NCI-H774 (cell line): ENCODE measurements at regions not wholly inside any gene's neighbourhood (a gene's known extent, or its start where the extent isn't known, plus 50 kb on each side); places are given as distances from the start of the nearest gene placed in this dataset.

Source experiments
- DNase-seq: peaks from one replicate; lab custom pipeline; 2025; lab: John Stamatoyannopoulos, UW

DNA sequence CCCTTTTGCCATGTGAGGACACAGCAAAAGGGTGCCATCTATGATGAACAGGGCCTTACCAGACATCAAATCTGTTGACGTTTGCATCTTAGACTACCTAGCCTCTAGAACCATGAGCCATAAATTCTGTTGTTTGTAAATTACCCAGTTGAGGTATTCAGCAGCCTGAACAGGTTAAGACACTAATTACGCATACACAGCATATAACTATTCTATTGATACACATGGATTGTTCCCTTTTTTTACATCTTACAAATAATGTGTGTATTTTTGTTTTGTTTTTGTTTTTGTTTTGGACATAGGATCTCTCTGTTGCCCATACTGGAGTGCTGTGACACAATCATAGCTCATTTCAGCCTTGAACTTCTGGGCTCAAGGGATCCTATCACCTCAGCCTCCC is 255.5 kb downstream of the OPA1 start:
- DNase-seq = no peak

DNA sequence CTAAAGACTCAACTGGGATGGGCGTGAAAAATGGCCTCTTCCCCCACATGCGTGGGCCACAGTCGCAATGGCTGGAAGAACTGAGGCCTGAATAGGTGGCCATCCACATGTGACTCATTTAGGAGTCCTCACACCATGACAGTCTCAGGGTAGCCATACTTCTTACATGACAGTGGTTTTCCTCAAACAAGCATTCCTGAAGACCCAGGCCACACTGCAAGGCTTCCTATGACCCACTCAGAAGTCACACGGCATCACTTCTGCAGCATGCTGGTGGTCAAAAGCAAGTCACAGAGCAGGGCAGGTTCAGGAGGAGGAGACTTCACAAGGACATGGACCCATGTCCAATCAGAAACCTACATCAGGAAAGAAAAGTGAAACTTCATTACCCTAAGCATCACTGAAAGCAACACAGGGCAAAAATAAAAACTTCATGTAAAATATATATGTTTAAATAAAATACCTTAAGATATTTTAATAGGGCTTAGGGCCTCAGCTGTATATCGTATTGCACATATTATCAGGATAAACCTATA is 257.1 kb downstream of the OPA1 start:
- no peak for DNase-seq

GRCh38 chr3:193851428-193851847 is 258.4 kb downstream of the OPA1 start:
- no peak for DNase-seq

DNA sequence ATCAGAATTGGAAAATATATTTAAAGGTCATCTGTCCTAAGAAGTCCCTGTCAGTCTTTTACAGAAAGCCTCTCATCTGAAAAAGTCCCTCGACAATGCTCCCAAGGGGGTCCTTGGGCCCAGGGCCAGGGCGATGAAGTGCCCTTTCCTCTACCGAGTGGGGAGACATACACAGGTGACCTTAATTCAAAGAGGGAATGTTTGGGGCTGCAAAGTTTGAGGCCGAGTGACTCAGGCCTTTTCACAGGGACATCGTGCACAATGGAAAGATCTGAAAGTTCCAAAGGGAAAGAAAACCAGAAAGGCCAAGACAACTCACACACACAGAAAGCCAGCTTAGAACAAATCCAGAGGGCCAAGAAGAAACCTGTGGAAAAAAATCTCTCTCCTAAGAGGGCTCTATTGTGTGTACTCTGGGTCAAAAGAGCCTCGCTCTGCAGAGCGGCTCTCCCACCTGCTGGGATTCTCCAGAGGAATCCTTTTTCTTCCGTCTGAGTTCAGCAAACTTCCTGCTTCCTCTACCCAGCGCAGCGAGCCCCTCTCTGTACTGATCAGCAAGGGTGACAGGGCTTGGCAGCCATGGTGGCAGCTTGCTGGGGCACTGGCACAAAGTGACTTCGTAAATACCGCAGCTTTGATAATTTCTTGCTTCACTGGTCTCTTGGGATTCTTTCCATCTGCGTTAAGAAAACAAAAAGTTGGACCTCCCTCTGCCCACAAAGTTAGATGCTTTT is 259.1 kb downstream of the OPA1 start:
- no peak for DNase-seq

DNA sequence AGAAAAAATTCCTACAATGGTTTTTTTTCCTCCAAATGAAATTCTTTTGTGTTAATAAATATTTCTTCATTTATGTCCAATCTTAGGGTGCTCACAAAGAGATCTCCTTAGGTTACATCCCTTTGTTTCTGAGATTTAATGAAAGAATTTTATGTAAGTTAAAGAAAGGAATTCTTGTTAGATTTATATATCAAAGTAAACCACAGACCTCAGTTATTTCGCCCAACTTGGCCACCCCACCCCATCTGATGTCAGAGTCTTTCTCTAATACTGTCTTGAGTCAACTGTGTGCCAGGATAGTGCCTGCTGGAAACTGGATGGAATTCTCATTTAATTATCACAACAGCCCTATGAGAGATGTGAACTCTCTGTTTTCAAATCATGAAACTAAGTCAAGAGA is 259.9 kb downstream of the OPA1 start:
- no peak for DNase-seq

GRCh38 chr3:193853511-193854219 is 260.7 kb downstream of the OPA1 start:
- DNase-seq = no peak

DNA sequence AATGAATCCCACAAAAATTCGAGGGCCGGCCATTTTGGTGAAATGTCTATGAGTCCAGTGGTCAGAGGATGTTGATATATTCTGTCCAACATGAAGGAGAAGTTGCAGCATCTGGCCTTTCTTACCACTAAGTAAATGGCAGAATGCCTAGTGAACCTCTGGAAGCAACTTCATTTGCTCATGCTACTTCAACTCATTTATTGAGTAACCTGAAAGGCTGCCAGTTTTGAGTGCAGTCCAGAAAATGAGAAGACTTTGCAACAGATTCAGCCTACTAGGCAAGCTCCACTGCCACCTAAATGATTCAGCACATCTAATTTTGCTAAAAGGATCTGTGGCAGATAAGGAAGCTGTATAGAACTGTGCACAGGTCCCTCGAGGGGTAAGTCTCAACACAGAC is 265.0 kb downstream of the OPA1 start:
- no peak for DNase-seq

GRCh38 chr3:193859195-193859594 is 266.2 kb downstream of the OPA1 start:
- no peak for DNase-seq

DNA sequence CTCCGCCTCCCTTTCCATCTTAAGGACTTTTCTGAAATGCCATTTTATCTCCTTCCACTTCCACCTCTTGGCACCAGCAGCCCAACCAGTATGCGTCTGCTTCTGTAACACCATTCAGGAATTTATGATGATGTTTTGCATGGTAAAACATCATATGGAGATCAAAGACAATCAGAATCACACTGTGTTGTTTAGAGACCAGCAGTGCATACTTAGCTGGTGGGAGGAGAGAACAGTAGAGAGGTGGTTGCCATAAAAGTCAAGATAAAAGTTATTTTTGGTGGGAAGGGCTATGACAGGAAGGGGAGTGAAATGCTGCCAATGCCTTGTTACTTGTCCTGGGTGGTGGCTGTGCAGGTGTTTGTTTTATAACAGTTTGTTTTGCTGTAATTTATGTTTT is 268.0 kb downstream of the OPA1 start:
- DNase-seq = no peak

- DNase-seq = no peak
These were observed 269.8 kb downstream of the OPA1 start for GRCh38 chr3:193862843-193863242.

DNA sequence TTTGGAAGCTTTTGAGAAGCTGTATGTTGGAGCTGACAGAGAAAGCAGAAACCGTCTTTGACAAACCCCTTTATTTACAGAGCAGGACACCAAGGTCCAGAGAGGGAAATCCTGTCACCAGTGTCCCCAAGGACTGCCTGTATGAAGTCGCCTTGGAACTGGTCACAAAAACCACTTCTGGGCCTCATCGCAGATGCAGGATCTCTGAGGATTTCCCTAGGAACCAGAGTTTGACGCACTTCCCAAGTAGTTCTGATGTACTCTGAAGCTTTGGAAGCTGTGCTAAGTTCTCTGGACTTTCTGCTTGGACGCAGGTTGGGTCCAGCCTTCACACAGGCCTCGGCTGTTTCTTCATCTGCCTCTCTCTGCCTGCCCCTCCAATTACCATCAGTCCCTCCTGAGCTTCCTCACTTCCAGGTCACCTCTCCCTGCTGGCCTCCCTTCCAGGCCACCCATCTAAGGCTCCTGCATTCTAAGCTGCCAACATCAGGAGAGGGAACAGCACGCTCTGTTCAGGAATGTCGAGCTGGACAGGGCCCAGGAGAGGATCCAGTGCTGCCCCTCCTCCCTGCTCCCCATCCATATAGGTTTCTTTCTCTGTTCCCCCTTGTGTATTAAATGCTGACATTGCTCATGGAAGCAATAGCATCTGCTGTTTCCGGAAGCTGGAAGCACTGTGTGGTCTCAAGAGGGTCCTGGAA is 270.8 kb downstream of the OPA1 start:
- no peak for DNase-seq

- DNase-seq = no peak
These were observed 270.6 kb upstream of the HES1 start for GRCh38 chr3:193865339-193865738.

DNA sequence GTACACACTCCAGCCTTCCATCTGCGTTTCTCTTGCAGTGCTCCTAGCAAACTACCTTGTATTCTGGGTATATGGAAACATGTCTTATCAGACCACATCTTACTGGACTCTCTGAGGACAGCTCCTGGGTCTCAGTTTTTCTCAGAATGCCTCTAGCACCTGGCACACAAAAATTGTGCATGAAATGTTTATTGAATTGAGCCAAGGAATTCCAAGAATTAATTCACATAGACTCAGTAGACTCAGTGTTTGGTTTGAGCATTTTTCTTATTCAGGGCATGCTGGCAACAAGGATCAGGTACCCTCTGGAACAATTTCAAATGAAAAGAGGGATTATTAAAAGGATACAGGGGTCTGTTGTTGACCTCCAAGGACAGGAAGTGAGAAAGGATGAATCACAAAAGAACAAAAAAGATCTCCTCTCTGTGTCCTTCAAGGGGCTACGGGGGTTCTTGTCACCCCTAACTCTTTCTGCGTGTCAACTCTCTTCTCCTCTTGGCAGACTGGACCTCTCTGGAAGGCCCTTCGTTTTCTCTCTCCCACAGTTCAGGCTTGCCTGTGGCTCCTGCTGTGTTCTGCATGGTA is 270.0 kb upstream of the HES1 start:
- DNase-seq = no peak

DNA sequence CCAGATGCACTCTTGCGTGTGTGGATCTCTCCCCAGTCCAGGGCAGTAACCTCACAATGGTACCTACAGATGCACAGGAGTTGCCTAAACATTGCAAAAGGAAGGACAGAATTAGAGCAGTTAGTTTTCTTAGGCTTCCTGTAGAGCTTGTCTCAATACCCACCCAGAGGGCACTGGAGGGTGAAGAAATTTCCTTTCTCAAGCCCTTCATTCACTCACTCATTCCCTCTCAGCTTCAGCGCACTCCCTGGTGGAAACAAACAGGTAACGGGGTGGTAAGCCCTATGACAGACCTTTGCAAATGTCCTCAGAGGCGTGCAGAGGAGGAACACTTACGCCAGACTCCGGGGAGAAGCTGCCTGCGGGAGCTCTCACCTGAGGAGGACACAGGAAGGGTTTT is 267.4 kb upstream of the HES1 start:
- no peak for DNase-seq

GRCh38 chr3:193869221-193870201 is 266.4 kb upstream of the HES1 start:
- no peak for DNase-seq

- no peak for DNase-seq
These were observed 265.4 kb upstream of the HES1 start for GRCh38 chr3:193870376-193871219.

DNA sequence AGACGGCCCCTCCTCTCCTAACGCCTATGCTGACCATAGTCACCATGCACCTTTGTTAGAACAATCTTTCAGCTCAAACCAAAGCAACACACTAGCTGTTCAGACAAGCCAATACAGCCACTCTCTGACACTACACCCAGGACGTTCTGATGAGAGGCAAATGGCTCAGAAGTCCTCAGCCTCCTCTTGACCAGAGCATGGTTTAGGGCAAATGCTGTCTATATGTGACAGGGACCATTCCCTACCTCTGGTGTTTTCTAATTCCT is 264.8 kb upstream of the HES1 start:
- DNase-seq = no peak

GRCh38 chr3:193872265-193872753 is 263.6 kb upstream of the HES1 start:
- peak; percentile 12 for DNase-seq

- no peak for DNase-seq
These were observed 262.3 kb upstream of the HES1 start for GRCh38 chr3:193873426-193874201.

DNA sequence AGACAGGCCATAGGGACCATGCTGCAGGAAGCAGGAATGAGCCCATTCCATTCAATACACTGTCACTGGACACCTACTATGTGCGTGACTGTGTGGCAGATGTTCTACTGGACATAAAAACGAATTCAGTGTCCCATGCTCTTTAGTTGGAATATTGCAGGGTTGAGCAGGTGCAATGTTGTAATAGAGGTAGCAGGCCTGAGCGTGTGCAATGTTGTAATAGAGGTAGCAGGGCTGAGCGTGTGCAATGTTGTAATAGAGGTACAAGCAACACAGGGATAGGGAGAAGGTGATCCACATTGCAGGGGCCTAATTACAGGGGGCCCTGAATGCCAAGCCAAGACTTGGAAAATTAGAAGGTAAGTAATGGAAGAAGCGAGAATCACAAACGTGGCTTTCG is 261.4 kb upstream of the HES1 start:
- DNase-seq = no peak
